HCT116 (cell line): ENCODE measurements at regions not wholly inside any gene's neighbourhood (a gene's known extent, or its start where the extent isn't known, plus 50 kb on each side); places are given as distances from the start of the nearest gene placed in this dataset.
A peak's percentile ranks its signal among the peaks of the same experiment; 100 is the strongest.

Experiments used
- ATAC-seq: fragments of 200-7000 bp; cut with Tn5 transposase; 2 replicates; pipeline ENCODE4 v1.9.1; 2020; ENCODE audit warnings: mild to moderate bottlenecking, moderate library complexity
- BruUV-seq: library from RNA; stranded (reverse); fragments of 400-500 nt; replicated peaks from 2 replicates; lab custom pipeline; 2021; lab: Mats Ljungman, UMichigan
- CTCF ChIA-PET: fragments of 300-600 bp; sonication (Branson Sonifier 250); formaldehyde crosslinking; loops from one replicate; lab custom pipeline; 2021; ENCODE audit warnings: antibody characterized with exemption; lab: Charles Lee
- POLR2A ChIA-PET: fragments of 300-600, 350-600 bp; sonication (Branson Sonifier 250); formaldehyde crosslinking; loops from one replicate; lab custom pipeline; 2021; ENCODE audit warnings: antibody characterized with exemption; lab: Charles Lee
- RAD21 ChIA-PET, 2 experiments: fragments of 300-600 bp; sonication (Branson Sonifier 250); formaldehyde crosslinking; loops; one replicate each; lab custom pipeline; 2023; ENCODE audit warnings: low total read pairs in 2 of 2; ENCODE audit not compliant: uncharacterized antibody in 2 of 2, unreplicated experiment in 2 of 2, low non-redundant PET in 1 of 2; lab: Charles Lee
- DNase-seq: peaks from one replicate; pipeline ENCODE4 v3.0.0-alpha.2; 2010; ENCODE audit warnings: low read depth, low spot score
- H2AFZ ChIP-seq: fragments of 200-600 bp; shearing (Covaris generic), sonication (generic); 2 replicates; pipeline ENCODE4 v1.6.1; 2017; ENCODE audit warnings: low read depth, mixed run types, mixed read lengths, antibody characterized with exemption, low read length; ENCODE audit not compliant: poor library complexity, severe bottlenecking
- H3K27ac ChIP-seq: 2 replicates; pipeline ENCODE4 v1.5.1; 2012; ENCODE audit warnings: low read depth, low read length
- H3K27me3 ChIP-seq: fragments of 200-600 bp; sonication (generic); 2 replicates; pipeline ENCODE4 v1.6.1; 2016; ENCODE audit warnings: mixed run types, low read length, mixed read lengths; ENCODE audit not compliant: insufficient read depth
- H3K36me3 ChIP-seq, 2 experiments: fragments of 200-500 bp in 1 of 2; fragments of 200-600 bp in 1 of 2; sonication (Bioruptor generic) in 1 of 2; sonication (generic) in 1 of 2; 2 replicates each; pipeline versions ENCODE4 v1.5.1 to v1.6.1; 2014 to 2016; ENCODE audit warnings: low read length in 2 of 2, inconsistent platforms in 1 of 2, mixed read lengths in 1 of 2, mixed run types in 1 of 2; ENCODE audit not compliant: insufficient read depth in 2 of 2, control insufficient read depth in 1 of 2
- H3K4me1 ChIP-seq, 2 experiments: fragments of 200-600 bp in 1 of 2; sonication (generic) in 1 of 2; 2 replicates each; pipeline versions ENCODE4 v1.5.1 to v1.6.1; 2012 to 2017; ENCODE audit warnings: low read length in 2 of 2, inconsistent platforms in 1 of 2, mild to moderate bottlenecking in 1 of 2, mixed read lengths in 1 of 2, mixed run types in 1 of 2, moderate library complexity in 1 of 2; ENCODE audit not compliant: insufficient read depth in 2 of 2, control insufficient read depth in 1 of 2
- H3K4me2 ChIP-seq: fragments of 200-600 bp; sonication (generic); 2 replicates; pipeline ENCODE4 v1.6.1; 2017; ENCODE audit warnings: mixed run types, low read length, mixed read lengths
- H3K4me3 ChIP-seq, 2 experiments: fragments of 200-600 bp in 1 of 2; sonication (generic) in 1 of 2; replicated peaks in 1 of 2; 2 replicates each; pipeline ENCODE4 v1.5.1; 2011 to 2016; ENCODE audit warnings: low read length in 2 of 2, control low read depth in 1 of 2, low read depth in 1 of 2, mild to moderate bottlenecking in 1 of 2, mixed read lengths in 1 of 2, mixed run types in 1 of 2
- H3K79me2 ChIP-seq: fragments of 200-600 bp; sonication (generic); 2 replicates; pipeline ENCODE4 v1.6.1; 2017; ENCODE audit warnings: mild to moderate bottlenecking, mixed run types, low read length, moderate library complexity, mixed read lengths; ENCODE audit not compliant: insufficient read depth
- H3K9ac ChIP-seq: fragments of 200-600 bp; sonication (generic); 2 replicates; pipeline ENCODE4 v1.6.1; 2016; ENCODE audit warnings: low read length, mixed read lengths
- H3K9me2 ChIP-seq: fragments of 200-600 bp; sonication (generic), shearing (Covaris generic); 2 replicates; pipeline ENCODE4 v1.6.1; 2017; ENCODE audit warnings: mixed run types, mild to moderate bottlenecking, moderate library complexity; ENCODE audit not compliant: insufficient read depth
- H3K9me3 ChIP-seq, 2 experiments: fragments of 200-500 bp in 1 of 2; fragments of 200-600 bp in 1 of 2; sonication (Bioruptor generic) in 1 of 2; sonication (generic) in 1 of 2; 2 replicates each; pipeline ENCODE4 v1.6.1; 2014 to 2017; ENCODE audit warnings: low read length in 2 of 2, mixed read lengths in 2 of 2, inconsistent platforms in 1 of 2, low read depth in 1 of 2, mild to moderate bottlenecking in 1 of 2, mixed run types in 1 of 2, moderate library complexity in 1 of 2; ENCODE audit not compliant: control insufficient read depth in 1 of 2, insufficient read depth in 1 of 2
- H4K20me1 ChIP-seq: fragments of 200-600 bp; sonication (generic), shearing (Covaris generic); 2 replicates; pipeline ENCODE4 v1.6.1; 2017; ENCODE audit warnings: mixed run types, mild to moderate bottlenecking, moderate library complexity; ENCODE audit not compliant: insufficient read depth
- CBX3 ChIP-seq: IDR thresholded peaks from 2 replicates; pipeline ENCODE4 v1.6.1; 2012; ENCODE audit warnings: low read depth
- ELF1 ChIP-seq: IDR thresholded peaks from 2 replicates; pipeline ENCODE4 v1.6.1; 2012; ENCODE audit warnings: low read depth, borderline replicate concordance
- EZH2phosphoT487 ChIP-seq: fragments of 200-600 bp; IDR thresholded peaks from 2 replicates; pipeline ENCODE4 v1.6.1; 2018; ENCODE audit warnings: antibody characterized with exemption, borderline replicate concordance
- RAD21 ChIP-seq: IDR thresholded peaks from 2 replicates; pipeline ENCODE4 v1.6.1; 2012; ENCODE audit warnings: low read depth, mild to moderate bottlenecking
- SP1 ChIP-seq: IDR thresholded peaks from 2 replicates; pipeline ENCODE4 v1.6.1; 2012; ENCODE audit warnings: low read depth
- SRF ChIP-seq: IDR thresholded peaks from 2 replicates; pipeline ENCODE4 v1.6.1; 2012; ENCODE audit warnings: low read depth
- YY1 ChIP-seq: IDR thresholded peaks from 2 replicates; pipeline ENCODE4 v1.6.1; 2011; ENCODE audit warnings: low read length, low read depth, moderate library complexity, mild to moderate bottlenecking; ENCODE audit not compliant: insufficient replicate concordance; ENCODE audit errors: extremely low read depth
- ZNF274 ChIP-seq: fragments of 200-500 bp; sonication (Bioruptor generic); IDR thresholded peaks from 2 replicates; pipeline ENCODE4 v1.6.1; 2014; ENCODE audit warnings: mild to moderate bottlenecking, low read depth, low read length, inconsistent platforms
- intact Hi-C: fragments of 100-400 bp; cut with micrococcal nuclease; formaldehyde crosslinking; loops from 2 replicates; pipeline ENCODE4 v1.10.0; 2022
- TF ChIP-seq, protein P1 (sequence below), 3 experiments: fragments of 200-600 bp in 1 of 3; sonication (generic) in 1 of 3; IDR thresholded peaks in 2 of 3; conservative IDR thresholded peaks in 1 of 3; 2 replicates each; pipeline ENCODE4 v1.5.1; 2012 to 2017; ENCODE audit warnings: low read depth in 2 of 3, low read length in 2 of 3, antibody characterized with exemption in 1 of 3, borderline replicate concordance in 1 of 3, control low read depth in 1 of 3, mild to moderate bottlenecking in 1 of 3, mixed read lengths in 1 of 3, mixed run types in 1 of 3, moderate library complexity in 1 of 3; ENCODE audit not compliant: insufficient read depth in 1 of 3
- TF ChIP-seq, protein P2 (sequence below): IDR thresholded peaks from 2 replicates; pipeline ENCODE4 v1.6.1; 2012; ENCODE audit warnings: low read depth
- TF ChIP-seq, protein P3 (sequence below): IDR thresholded peaks from 2 replicates; pipeline ENCODE4 v1.6.1; 2011; ENCODE audit warnings: mild to moderate bottlenecking, low read length, moderate library complexity; ENCODE audit not compliant: insufficient replicate concordance; ENCODE audit errors: extremely low read depth
- TF ChIP-seq, protein P4 (sequence below): IDR thresholded peaks from 2 replicates; pipeline ENCODE4 v1.6.1; 2012

DNA sequence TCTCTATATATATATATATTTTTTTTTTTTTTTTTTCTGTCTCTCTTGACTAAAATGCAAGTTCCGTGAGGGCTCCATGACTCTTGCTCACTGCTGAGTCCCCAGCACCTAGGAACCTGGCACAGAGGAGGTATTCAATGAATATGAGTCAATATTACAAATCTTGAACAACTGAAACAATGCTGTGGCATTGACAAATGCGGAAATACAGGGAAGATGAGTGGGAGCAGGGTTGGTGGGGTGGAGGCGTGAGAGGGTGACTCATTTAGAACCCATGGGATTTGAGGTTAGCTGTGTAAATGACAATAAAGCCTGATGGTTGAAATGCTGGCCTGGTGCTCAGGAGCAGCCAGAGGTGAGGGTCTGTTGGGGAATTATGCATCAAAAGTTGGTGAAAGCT, 121.7 kb upstream of the FUT8 start (continued):
- TF ChIP-seq, protein P1, sequence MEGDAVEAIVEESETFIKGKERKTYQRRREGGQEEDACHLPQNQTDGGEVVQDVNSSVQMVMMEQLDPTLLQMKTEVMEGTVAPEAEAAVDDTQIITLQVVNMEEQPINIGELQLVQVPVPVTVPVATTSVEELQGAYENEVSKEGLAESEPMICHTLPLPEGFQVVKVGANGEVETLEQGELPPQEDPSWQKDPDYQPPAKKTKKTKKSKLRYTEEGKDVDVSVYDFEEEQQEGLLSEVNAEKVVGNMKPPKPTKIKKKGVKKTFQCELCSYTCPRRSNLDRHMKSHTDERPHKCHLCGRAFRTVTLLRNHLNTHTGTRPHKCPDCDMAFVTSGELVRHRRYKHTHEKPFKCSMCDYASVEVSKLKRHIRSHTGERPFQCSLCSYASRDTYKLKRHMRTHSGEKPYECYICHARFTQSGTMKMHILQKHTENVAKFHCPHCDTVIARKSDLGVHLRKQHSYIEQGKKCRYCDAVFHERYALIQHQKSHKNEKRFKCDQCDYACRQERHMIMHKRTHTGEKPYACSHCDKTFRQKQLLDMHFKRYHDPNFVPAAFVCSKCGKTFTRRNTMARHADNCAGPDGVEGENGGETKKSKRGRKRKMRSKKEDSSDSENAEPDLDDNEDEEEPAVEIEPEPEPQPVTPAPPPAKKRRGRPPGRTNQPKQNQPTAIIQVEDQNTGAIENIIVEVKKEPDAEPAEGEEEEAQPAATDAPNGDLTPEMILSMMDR (IDR thresholded peaks at IDR 0.05 in 2 of 3, conservative IDR thresholded peaks at IDR 0.05 in 1 of 3; ENCODE audit: borderline replicate concordance in 1 of 3, insufficient read depth in 1 of 3, low read depth in 2 of 3, low read length in 2 of 3) = no peak
- TF ChIP-seq SP1 = peak; percentile 94
- TF ChIP-seq, all 23 proteins: peak for 11

DNA sequence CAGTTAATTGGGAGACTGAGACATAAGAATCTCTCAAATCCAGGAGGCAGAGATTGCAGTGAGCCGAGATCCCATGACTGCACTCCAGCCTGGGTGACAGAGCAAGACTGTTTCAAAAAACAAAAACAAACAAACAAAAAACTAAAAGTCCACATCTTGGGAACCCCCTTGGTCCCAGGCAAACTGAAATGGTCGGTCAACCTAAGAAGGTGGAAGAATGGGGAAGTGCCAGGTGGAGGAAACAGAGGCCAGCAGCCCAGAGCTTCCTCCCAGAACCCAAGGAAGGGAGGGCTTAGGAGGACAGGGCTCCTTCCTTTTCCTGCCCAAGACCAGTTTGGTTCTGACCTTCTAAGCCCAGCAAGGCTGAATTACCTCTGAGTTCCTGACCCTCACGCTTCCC, 121.0 kb upstream of the FUT8 start:
- Histone ChIP-seq H3K9ac (peak overlapping the region; percentile 29), H4K20me1 (no peaks in the 10 kb centered on the region), H3K36me3 (no peaks in the 10 kb centered on the region), H3K9me2 (no peaks in the 10 kb centered on the region), H3K4me3 (0 out of 4 replicates have a peak overlapping the region, but pooled peaks of 1 of the 2 experiments have one; percentile 9), H3K27ac (peak overlapping the region; percentile 32), H3K4me1 (peaks cover 6 to 40% of the 10 kb centered on the region in 2 experiments), H3K9me3 (no peaks in the 10 kb centered on the region), H3K79me2 (no peaks in the 10 kb centered on the region), H3K4me2 (peak overlapping the region; percentile 55; the same call in 1 of the 2 replicates), H3K27me3 (no peaks in the 10 kb centered on the region), H2AFZ (no peak overlapping the region)
- ATAC-seq (no peak), DNase-seq (no peak)
- ChIA-PET CTCF (no interaction called here), RAD21 (interaction anchor here in 1 of 2 experiments (0.6 kb wide), 1 partner anchor 60 kb away, joined by 3 read pairs; no protein-coding TSS in a partner anchor), POLR2A (interaction anchor here (1.0 to 2.0 kb wide), 2 partner anchors 9 to 30 kb away, joined by 3 to 5 read pairs; no protein-coding TSS in a partner anchor)
- intact Hi-C loops = loop anchor here (5.0 kb wide), 2 partner anchors 54 to 66 kb away; no protein-coding TSS in a partner anchor
- no TSS peak for BruUV-seq
- no peak for TF ChIP-seq SRF
- no peak for TF ChIP-seq EZH2phosphoT487
- TF ChIP-seq CBX3 = no peak
- TF ChIP-seq, protein P2, sequence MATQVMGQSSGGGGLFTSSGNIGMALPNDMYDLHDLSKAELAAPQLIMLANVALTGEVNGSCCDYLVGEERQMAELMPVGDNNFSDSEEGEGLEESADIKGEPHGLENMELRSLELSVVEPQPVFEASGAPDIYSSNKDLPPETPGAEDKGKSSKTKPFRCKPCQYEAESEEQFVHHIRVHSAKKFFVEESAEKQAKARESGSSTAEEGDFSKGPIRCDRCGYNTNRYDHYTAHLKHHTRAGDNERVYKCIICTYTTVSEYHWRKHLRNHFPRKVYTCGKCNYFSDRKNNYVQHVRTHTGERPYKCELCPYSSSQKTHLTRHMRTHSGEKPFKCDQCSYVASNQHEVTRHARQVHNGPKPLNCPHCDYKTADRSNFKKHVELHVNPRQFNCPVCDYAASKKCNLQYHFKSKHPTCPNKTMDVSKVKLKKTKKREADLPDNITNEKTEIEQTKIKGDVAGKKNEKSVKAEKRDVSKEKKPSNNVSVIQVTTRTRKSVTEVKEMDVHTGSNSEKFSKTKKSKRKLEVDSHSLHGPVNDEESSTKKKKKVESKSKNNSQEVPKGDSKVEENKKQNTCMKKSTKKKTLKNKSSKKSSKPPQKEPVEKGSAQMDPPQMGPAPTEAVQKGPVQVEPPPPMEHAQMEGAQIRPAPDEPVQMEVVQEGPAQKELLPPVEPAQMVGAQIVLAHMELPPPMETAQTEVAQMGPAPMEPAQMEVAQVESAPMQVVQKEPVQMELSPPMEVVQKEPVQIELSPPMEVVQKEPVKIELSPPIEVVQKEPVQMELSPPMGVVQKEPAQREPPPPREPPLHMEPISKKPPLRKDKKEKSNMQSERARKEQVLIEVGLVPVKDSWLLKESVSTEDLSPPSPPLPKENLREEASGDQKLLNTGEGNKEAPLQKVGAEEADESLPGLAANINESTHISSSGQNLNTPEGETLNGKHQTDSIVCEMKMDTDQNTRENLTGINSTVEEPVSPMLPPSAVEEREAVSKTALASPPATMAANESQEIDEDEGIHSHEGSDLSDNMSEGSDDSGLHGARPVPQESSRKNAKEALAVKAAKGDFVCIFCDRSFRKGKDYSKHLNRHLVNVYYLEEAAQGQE = no peak
- TF ChIP-seq, protein P3, sequence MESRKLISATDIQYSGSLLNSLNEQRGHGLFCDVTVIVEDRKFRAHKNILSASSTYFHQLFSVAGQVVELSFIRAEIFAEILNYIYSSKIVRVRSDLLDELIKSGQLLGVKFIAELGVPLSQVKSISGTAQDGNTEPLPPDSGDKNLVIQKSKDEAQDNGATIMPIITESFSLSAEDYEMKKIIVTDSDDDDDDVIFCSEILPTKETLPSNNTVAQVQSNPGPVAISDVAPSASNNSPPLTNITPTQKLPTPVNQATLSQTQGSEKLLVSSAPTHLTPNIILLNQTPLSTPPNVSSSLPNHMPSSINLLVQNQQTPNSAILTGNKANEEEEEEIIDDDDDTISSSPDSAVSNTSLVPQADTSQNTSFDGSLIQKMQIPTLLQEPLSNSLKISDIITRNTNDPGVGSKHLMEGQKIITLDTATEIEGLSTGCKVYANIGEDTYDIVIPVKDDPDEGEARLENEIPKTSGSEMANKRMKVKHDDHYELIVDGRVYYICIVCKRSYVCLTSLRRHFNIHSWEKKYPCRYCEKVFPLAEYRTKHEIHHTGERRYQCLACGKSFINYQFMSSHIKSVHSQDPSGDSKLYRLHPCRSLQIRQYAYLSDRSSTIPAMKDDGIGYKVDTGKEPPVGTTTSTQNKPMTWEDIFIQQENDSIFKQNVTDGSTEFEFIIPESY = no peak
- TF ChIP-seq ZNF274 = no peak
- TF ChIP-seq YY1 = no peak
- TF ChIP-seq RAD21 = no peak
- TF ChIP-seq ELF1 = no peak
- TF ChIP-seq, protein P4, sequence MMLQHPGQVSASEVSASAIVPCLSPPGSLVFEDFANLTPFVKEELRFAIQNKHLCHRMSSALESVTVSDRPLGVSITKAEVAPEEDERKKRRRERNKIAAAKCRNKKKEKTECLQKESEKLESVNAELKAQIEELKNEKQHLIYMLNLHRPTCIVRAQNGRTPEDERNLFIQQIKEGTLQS = no peak
- TF ChIP-seq, protein P1 (IDR thresholded peaks at IDR 0.05 in 2 of 3, conservative IDR thresholded peaks at IDR 0.05 in 1 of 3; ENCODE audit: borderline replicate concordance in 1 of 3, insufficient read depth in 1 of 3, low read depth in 2 of 3, low read length in 2 of 3) = no peak
